ENCODE measurements at regions not wholly inside any gene's neighbourhood (a gene's known extent, or its start where the extent isn't known, plus 50 kb on each side); places are given as distances from the start of the nearest gene placed in this dataset.

- DNase-seq = no peak
- Mint-ChIP-seq H3K36me3 (ENCODE audit: insufficient read depth) (no peaks in the 10 kb centered on the region), H3K9me3 (no peaks in the 10 kb centered on the region), H3K4me1 (ENCODE audit: low read depth in 2 of 2) (no peaks in the 10 kb centered on the region), H3K27me3 (peaks cover 20 to 32% of the 10 kb centered on the region in 2 donors), H3K4me3 (no peak overlapping the region), H3K27ac (no peak overlapping the region)
- ATAC-seq (replicated peaks) = no peak
Observed at GRCh38 chr5:173483160-173483559, 133.3 kb downstream of the BOD1 start.

- Mint-ChIP-seq H3K27ac (no peak overlapping the region), H3K4me3 (no peak overlapping the region), H3K27me3 (peaks cover 18 to 20% of the 10 kb centered on the region in 2 donors), H3K4me1 (ENCODE audit: low read depth in 2 of 2) (no peaks in the 10 kb centered on the region), H3K9me3 (no peaks in the 10 kb centered on the region), H3K36me3 (ENCODE audit: insufficient read depth) (no peaks in the 10 kb centered on the region)
- no peak for ATAC-seq (replicated peaks)
- no peak for DNase-seq
Observed at GRCh38 chr5:173481821-173482220, 134.6 kb downstream of the BOD1 start.

- DNase-seq (no peak), ATAC-seq (replicated peaks) (no peak)
- no peaks in the 10 kb centered on the region for H3K9me3 Mint-ChIP-seq
- H3K27me3 Mint-ChIP-seq = peaks cover 9 to 15% of the 10 kb centered on the region in 2 donors
- H3K36me3 Mint-ChIP-seq (ENCODE audit: insufficient read depth) = no peaks in the 10 kb centered on the region
- H3K4me3 Mint-ChIP-seq = no peak overlapping the region
- no peaks in the 10 kb centered on the region for H3K4me1 Mint-ChIP-seq (ENCODE audit: low read depth in 2 of 2)
- no peak overlapping the region for H3K27ac Mint-ChIP-seq
Observed at GRCh38 chr5:173480896-173481295, 135.6 kb downstream of the BOD1 start.

GRCh38 chr5:173479711-173480110 lies 136.7 kb downstream of the BOD1 start:
- DNase-seq (no peak), ATAC-seq (replicated peaks) (no peak)
- no peak overlapping the region for H3K27ac Mint-ChIP-seq
- no peak overlapping the region for H3K4me3 Mint-ChIP-seq
- no peaks in the 10 kb centered on the region for H3K36me3 Mint-ChIP-seq (ENCODE audit: insufficient read depth)
- no peaks in the 10 kb centered on the region for H3K9me3 Mint-ChIP-seq
- peaks cover 2 to 14% of the 10 kb centered on the region in 2 donors for H3K27me3 Mint-ChIP-seq
- no peaks in the 10 kb centered on the region for H3K4me1 Mint-ChIP-seq (ENCODE audit: low read depth in 2 of 2)

- DNase-seq (no peak), ATAC-seq (replicated peaks) (no peak)
- no peaks in the 10 kb centered on the region for H3K36me3 Mint-ChIP-seq (ENCODE audit: insufficient read depth)
- H3K27ac Mint-ChIP-seq = no peak overlapping the region
- no peaks in the 10 kb centered on the region for H3K4me1 Mint-ChIP-seq (ENCODE audit: low read depth in 2 of 2)
- H3K9me3 Mint-ChIP-seq = no peaks in the 10 kb centered on the region
- H3K4me3 Mint-ChIP-seq = no peak overlapping the region
- peaks cover 0 to 14% of the 10 kb centered on the region in 2 donors for H3K27me3 Mint-ChIP-seq
Observed at GRCh38 chr5:173477345-173478040, 139.0 kb downstream of the BOD1 start.

- Mint-ChIP-seq H3K4me3 (no peak overlapping the region), H3K27me3 (peaks cover 0 to 14% of the 10 kb centered on the region in 2 donors), H3K4me1 (ENCODE audit: low read depth in 2 of 2) (no peaks in the 10 kb centered on the region), H3K36me3 (ENCODE audit: insufficient read depth) (no peaks in the 10 kb centered on the region), H3K27ac (no peak overlapping the region), H3K9me3 (no peaks in the 10 kb centered on the region)
- ATAC-seq (replicated peaks) (no peak), DNase-seq (no peak)
Observed at GRCh38 chr5:173475780-173476179, 140.7 kb downstream of the BOD1 start.

GRCh38 chr5:173474881-173475287 lies 141.6 kb downstream of the BOD1 start:
- H3K36me3 Mint-ChIP-seq (ENCODE audit: insufficient read depth) = no peaks in the 10 kb centered on the region
- H3K27me3 Mint-ChIP-seq = peaks cover 7 to 14% of the 10 kb centered on the region in 2 donors
- H3K4me3 Mint-ChIP-seq = no peak overlapping the region
- no peaks in the 10 kb centered on the region for H3K9me3 Mint-ChIP-seq
- ATAC-seq (replicated peaks) = no peak
- no peaks in the 10 kb centered on the region for H3K4me1 Mint-ChIP-seq (ENCODE audit: low read depth in 2 of 2)
- no peak for DNase-seq
- H3K27ac Mint-ChIP-seq = no peak overlapping the region

- H3K27me3 Mint-ChIP-seq = peaks cover 8 to 17% of the 10 kb centered on the region in 2 donors
Observed at GRCh38 chr5:173473288-173473687, 143.2 kb downstream of the BOD1 start.

GRCh38 chr5:173472784-173473278 lies 143.6 kb downstream of the BOD1 start:
- H3K4me1 Mint-ChIP-seq (ENCODE audit: low read depth in 2 of 2) = no peaks in the 10 kb centered on the region
- no peak overlapping the region for H3K4me3 Mint-ChIP-seq
- H3K9me3 Mint-ChIP-seq = no peaks in the 10 kb centered on the region
- peaks cover 3 to 22% of the 10 kb centered on the region in 2 donors for H3K27me3 Mint-ChIP-seq
- DNase-seq (no peak), ATAC-seq (replicated peaks) (no peak)
- H3K27ac Mint-ChIP-seq = no peak overlapping the region
- no peaks in the 10 kb centered on the region for H3K36me3 Mint-ChIP-seq (ENCODE audit: insufficient read depth)

More at GRCh38 chr5:173473288-173473687, 143.2 kb downstream of the BOD1 start:
- Mint-ChIP-seq H3K36me3 (ENCODE audit: insufficient read depth) (no peaks in the 10 kb centered on the region), H3K4me1 (ENCODE audit: low read depth in 2 of 2) (no peaks in the 10 kb centered on the region), H3K27ac (no peak overlapping the region), H3K4me3 (no peak overlapping the region), H3K9me3 (no peaks in the 10 kb centered on the region)
- DNase-seq (no peak), ATAC-seq (replicated peaks) (no peak)

- Mint-ChIP-seq H3K4me3 (no peak overlapping the region), H3K27ac (no peak overlapping the region), H3K36me3 (ENCODE audit: insufficient read depth) (no peaks in the 10 kb centered on the region), H3K4me1 (ENCODE audit: low read depth in 2 of 2) (no peaks in the 10 kb centered on the region), H3K9me3 (no peaks in the 10 kb centered on the region), H3K27me3 (peaks cover 0 to 27% of the 10 kb centered on the region in 2 donors)
- DNase-seq (no peak), ATAC-seq (replicated peaks) (no peak)
Observed at GRCh38 chr5:173472164-173472563, 143.9 kb upstream of the STC2 start.

GRCh38 chr5:173468821-173469251 lies 140.6 kb upstream of the STC2 start:
- H3K27ac Mint-ChIP-seq = no peak overlapping the region
- DNase-seq = no peak
- H3K4me3 Mint-ChIP-seq = no peak overlapping the region

GRCh38 chr5:173466227-173466626 lies 138.0 kb upstream of the STC2 start:
- DNase-seq = no peak
- no peak for ATAC-seq (replicated peaks)
- no peak overlapping the region for H3K27ac Mint-ChIP-seq
- H3K4me1 Mint-ChIP-seq (ENCODE audit: low read depth in 2 of 2) = no peaks in the 10 kb centered on the region
- no peak overlapping the region for H3K4me3 Mint-ChIP-seq
- H3K9me3 Mint-ChIP-seq = no peaks in the 10 kb centered on the region
- H3K36me3 Mint-ChIP-seq (ENCODE audit: insufficient read depth) = no peaks in the 10 kb centered on the region
- H3K27me3 Mint-ChIP-seq = peaks cover 0 to 57% of the 10 kb centered on the region in 2 donors

More at GRCh38 chr5:173468821-173469251, 140.6 kb upstream of the STC2 start:
- ATAC-seq (replicated peaks) = no peak
- Mint-ChIP-seq H3K9me3 (no peaks in the 10 kb centered on the region), H3K36me3 (ENCODE audit: insufficient read depth) (no peaks in the 10 kb centered on the region), H3K27me3 (peaks cover 0 to 48% of the 10 kb centered on the region in 2 donors), H3K4me1 (ENCODE audit: low read depth in 2 of 2) (no peaks in the 10 kb centered on the region)

- ATAC-seq (replicated peaks) (no peak), DNase-seq (no peak)
- H3K27ac Mint-ChIP-seq = no peak overlapping the region
Observed at GRCh38 chr5:173464813-173465212, 136.6 kb upstream of the STC2 start.

GRCh38 chr5:173463207-173463606 lies 135.0 kb upstream of the STC2 start:
- no peak for ATAC-seq (replicated peaks)
- Mint-ChIP-seq H3K27me3 (peaks cover 6 to 59% of the 10 kb centered on the region in 2 donors), H3K27ac (no peak overlapping the region)

More at GRCh38 chr5:173464813-173465212, 136.6 kb upstream of the STC2 start:
- Mint-ChIP-seq H3K4me3 (no peak overlapping the region), H3K4me1 (ENCODE audit: low read depth in 2 of 2) (no peaks in the 10 kb centered on the region), H3K27me3 (peaks cover 0 to 60% of the 10 kb centered on the region in 2 donors), H3K36me3 (ENCODE audit: insufficient read depth) (no peaks in the 10 kb centered on the region), H3K9me3 (no peaks in the 10 kb centered on the region)

More at GRCh38 chr5:173463207-173463606, 135.0 kb upstream of the STC2 start:
- no peaks in the 10 kb centered on the region for H3K36me3 Mint-ChIP-seq (ENCODE audit: insufficient read depth)
- H3K4me1 Mint-ChIP-seq (ENCODE audit: low read depth in 2 of 2) = no peaks in the 10 kb centered on the region
- H3K9me3 Mint-ChIP-seq = peaks cover 0 to 5% of the 10 kb centered on the region in 2 donors
- H3K4me3 Mint-ChIP-seq = no peak overlapping the region
- DNase-seq = no peak

Data from effector memory CD8-positive, alpha-beta T cell (primary cell).